GM06990 (cell line): ENCODE measurements at regions not wholly inside any gene's neighbourhood (a gene's known extent, or its start where the extent isn't known, plus 50 kb on each side); places are given as distances from the start of the nearest gene placed in this dataset.
"Not testable (repeated sequence)": the region's sequence is repeated elsewhere in the genome, so short reads cannot be mapped to it uniquely, and the experiment has no call there.

Source experiments
- DNase-seq: peaks from one replicate; pipeline ENCODE4 v3.0.0-alpha.2; 2011; ENCODE audit not compliant: insufficient read length; ENCODE audit errors: extremely low read depth
- H3K27me3 ChIP-seq: replicated peaks from 2 replicates; pipeline ENCODE4 v1.6.0; 2011; ENCODE audit warnings: low read length; ENCODE audit not compliant: control insufficient read depth, insufficient read depth
- H3K36me3 ChIP-seq: 2 replicates; pipeline ENCODE4 v1.5.1; 2011; ENCODE audit warnings: low read length; ENCODE audit not compliant: control insufficient read depth, insufficient read depth
- H3K4me3 ChIP-seq: replicated peaks from 2 replicates; pipeline ENCODE4 v1.5.1; 2011; ENCODE audit warnings: low read depth, mild to moderate bottlenecking, control low read depth, low read length
- CTCF ChIP-seq: IDR thresholded peaks from 2 replicates; pipeline ENCODE4 v1.5.1; 2011; ENCODE audit warnings: low read length, control low read depth, mild to moderate bottlenecking, inconsistent platforms; ENCODE audit not compliant: insufficient read depth, poor library complexity, severe bottlenecking

DNA sequence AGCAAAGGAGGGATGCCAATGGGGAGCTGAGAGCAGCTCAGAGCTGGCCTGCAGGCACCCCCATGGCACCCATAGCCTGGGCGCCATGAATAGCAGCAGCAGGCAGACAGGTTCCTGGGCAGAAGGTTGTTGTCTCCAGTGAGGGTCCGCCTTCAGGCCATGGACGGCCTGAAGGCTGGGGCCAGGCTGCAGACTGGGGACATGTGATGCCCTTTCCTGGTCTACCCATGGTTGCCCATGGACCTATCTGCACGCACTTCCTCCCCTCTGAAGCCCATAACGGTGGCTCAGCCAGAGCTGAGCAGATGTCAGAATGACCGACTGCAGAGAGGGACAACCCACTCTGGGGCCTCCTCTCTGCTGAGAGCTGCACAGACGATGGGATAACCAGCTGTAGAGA lies 256.8 kb downstream of the PLOD2 start:
- no peak for DNase-seq
- no peak overlapping the region for H3K4me3 ChIP-seq
- TF ChIP-seq CTCF, result no peak
- no peaks in the 10 kb centered on the region for H3K36me3 ChIP-seq
- H3K27me3 ChIP-seq, result no peaks in the 10 kb centered on the region

DNA sequence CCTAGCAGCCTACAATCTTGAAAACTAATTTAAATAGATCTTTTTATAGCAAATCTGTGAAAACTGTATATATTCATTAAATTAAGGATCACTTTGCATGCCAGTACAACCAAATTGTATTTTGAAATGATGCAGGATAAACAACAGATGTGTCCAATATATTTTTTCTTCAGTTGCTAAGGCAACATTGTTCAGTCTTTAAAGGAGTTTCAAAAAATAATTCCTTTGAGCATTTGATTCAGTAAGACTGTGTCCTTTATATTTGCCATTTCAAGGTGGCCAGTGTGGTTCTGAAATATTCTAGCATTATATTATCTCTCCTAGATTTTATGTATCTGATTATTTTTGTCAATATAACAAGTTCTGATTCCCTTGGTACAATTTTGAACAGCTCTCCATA lies 254.7 kb downstream of the PLOD2 start:
- DNase-seq, result no peak
- Histone ChIP-seq H3K27me3 (no peaks in the 10 kb centered on the region), H3K36me3 (no peaks in the 10 kb centered on the region), H3K4me3 (no peak overlapping the region)
- TF ChIP-seq CTCF, result no peak

- Histone ChIP-seq H3K36me3 (no peaks in the 10 kb centered on the region), H3K27me3 (no peaks in the 10 kb centered on the region), H3K4me3 (no peak overlapping the region)
- DNase-seq, result no peak
- no peak for TF ChIP-seq CTCF
These were observed 254.2 kb downstream of the PLOD2 start for GRCh38 chr3:145906755-145907154.

- no peak for TF ChIP-seq CTCF
- no peaks in the 10 kb centered on the region for H3K27me3 ChIP-seq
- H3K4me3 ChIP-seq, result no peak overlapping the region
- DNase-seq, result no peak
- no peaks in the 10 kb centered on the region for H3K36me3 ChIP-seq
These were observed 250.0 kb downstream of the PLOD2 start for GRCh38 chr3:145911016-145911415.

GRCh38 chr3:145915787-145916186 lies 245.2 kb downstream of the PLOD2 start:
- no peak for TF ChIP-seq CTCF
- Histone ChIP-seq H3K4me3 (no peak overlapping the region), H3K36me3 (no peaks in the 10 kb centered on the region), H3K27me3 (no peaks in the 10 kb centered on the region)
- no peak for DNase-seq

DNA sequence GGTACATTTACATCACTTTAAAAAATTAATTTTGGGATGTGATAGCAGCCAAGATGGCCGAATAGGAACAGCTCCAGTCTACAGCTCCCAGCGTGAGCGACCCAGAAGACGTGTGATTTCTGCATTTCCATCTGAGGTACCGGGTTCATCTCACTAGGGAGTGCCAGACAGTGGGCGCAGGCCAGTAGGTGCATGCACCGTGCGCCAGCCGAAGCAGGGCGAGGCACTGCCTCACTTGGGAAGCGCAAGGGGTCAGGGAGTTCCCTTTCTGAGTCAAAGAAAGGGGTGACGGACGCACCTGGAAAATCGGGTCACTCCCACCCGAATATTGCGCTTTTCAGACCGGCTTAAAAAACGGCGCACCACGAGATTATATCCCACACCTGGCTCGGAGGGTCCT lies 233.2 kb downstream of the PLOD2 start:
- not testable (repeated sequence) for H3K27me3 ChIP-seq, DNase-seq, H3K36me3 ChIP-seq, H3K4me3 ChIP-seq
